Tibial nerve (tissue), 3 donors: ENCODE measurements at regions not wholly inside any gene's neighbourhood (a gene's known extent, or its start where the extent isn't known, plus 50 kb on each side); places are given as distances from the start of the nearest gene placed in this dataset.

Source experiments
- POLR2A ChIP-seq, 2 donors: fragments of 450-650 bp; IDR thresholded peaks; one replicate each; pipeline ENCODE4 v1.6.1; 2017; ENCODE audit warnings: antibody characterized with exemption in 2 of 2, mild to moderate bottlenecking in 2 of 2, moderate library complexity in 2 of 2
- TF ChIP-seq, protein P1 (sequence below), 5 experiments: fragments of 200-600 bp in 3 of 5; fragments of 450-650 bp in 2 of 5; sonication (generic) in 3 of 5; IDR thresholded peaks; one replicate each; pipeline ENCODE4 v1.5.1; 2016 to 2019; ENCODE audit warnings: antibody characterized with exemption in 5 of 5, mild to moderate bottlenecking in 3 of 5, moderate library complexity in 2 of 5

GRCh38 chr16:65178151-65178550, 56.3 kb upstream of the CDH11 start:
- TF ChIP-seq, protein P1, sequence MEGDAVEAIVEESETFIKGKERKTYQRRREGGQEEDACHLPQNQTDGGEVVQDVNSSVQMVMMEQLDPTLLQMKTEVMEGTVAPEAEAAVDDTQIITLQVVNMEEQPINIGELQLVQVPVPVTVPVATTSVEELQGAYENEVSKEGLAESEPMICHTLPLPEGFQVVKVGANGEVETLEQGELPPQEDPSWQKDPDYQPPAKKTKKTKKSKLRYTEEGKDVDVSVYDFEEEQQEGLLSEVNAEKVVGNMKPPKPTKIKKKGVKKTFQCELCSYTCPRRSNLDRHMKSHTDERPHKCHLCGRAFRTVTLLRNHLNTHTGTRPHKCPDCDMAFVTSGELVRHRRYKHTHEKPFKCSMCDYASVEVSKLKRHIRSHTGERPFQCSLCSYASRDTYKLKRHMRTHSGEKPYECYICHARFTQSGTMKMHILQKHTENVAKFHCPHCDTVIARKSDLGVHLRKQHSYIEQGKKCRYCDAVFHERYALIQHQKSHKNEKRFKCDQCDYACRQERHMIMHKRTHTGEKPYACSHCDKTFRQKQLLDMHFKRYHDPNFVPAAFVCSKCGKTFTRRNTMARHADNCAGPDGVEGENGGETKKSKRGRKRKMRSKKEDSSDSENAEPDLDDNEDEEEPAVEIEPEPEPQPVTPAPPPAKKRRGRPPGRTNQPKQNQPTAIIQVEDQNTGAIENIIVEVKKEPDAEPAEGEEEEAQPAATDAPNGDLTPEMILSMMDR (IDR thresholded peaks at IDR 0.05), result no peak
- TF ChIP-seq POLR2A (IDR thresholded peaks at IDR 0.05), result no peak
